ENCODE measurements at regions not wholly inside any gene's neighbourhood (a gene's known extent, or its start where the extent isn't known, plus 50 kb on each side); places are given as distances from the start of the nearest gene placed in this dataset.
"Not testable (repeated sequence)": the region's sequence is repeated elsewhere in the genome, so short reads cannot be mapped to it uniquely, and the experiment has no call there.

DNA sequence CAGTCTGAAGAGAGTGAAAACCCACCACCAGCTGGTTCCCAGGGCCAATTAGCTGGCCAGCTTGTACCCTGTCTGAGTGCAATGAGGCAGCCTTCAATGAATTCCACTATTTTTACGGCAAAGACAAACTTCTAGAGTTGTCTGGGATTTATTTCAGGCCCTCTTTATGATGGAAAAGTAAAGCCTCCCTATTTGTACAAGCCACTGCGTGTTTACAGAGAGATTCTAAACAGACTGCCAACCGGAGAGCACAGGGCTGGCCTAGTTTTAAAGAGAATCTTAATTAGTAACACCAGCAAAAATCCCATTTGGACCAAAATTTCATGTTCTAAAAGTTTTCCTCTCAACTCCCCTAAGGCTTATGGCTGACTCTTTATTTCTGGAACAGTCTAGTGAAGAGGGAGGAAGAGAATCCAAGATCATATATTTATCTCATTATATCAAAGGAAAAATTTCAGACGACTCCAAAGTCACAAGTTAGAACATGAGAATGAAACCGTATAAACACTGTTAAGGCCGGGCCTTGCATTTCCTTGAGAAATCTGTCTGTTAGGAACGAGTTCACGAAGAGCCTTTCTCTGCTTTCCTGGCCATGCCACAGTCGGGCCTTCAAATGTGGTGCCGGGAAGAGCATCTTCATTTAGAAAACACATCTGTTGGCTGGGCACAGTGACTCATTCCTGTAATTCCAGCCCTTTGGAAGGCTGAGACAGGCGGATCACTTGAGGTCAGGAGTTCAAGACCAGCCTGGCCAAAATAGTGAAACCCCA is 724.6 kb upstream of the NRP1 start:
- no peak for DNase-seq (ENCODE audit: low read depth in 1 of 2, low spot score in 1 of 2)

DNA sequence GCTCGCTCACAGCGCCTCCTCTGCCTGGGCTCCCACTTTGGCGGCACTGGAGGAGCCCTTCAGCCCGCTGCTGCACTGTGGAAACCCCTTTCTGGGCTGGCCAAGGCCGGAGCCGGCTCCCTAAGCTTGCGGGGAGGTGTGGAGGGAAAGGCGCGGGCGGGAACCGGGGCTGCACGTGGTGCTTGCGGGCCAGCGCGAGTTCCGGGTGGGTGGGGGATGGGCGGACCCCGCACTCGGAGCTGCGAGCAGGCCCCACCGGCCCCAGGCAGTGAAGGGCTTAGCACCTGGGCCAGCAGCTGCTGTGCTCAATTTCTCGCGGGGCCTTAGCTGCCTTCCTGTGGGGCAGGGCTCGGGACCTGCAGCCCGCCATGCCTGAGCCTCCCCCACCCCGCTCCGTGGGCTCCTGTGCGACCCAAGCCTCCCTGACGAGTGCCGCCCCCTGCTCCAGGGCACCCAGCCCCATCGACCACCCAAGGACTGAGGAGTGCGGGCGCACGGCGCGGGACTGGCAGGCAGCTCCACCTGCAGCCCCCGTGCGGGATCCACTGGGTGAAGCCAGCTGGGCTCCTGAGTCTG is 721.0 kb upstream of the NRP1 start:
- DNase-seq (ENCODE audit: low read depth in 1 of 2, low spot score in 1 of 2) = not testable (repeated sequence)

DNA sequence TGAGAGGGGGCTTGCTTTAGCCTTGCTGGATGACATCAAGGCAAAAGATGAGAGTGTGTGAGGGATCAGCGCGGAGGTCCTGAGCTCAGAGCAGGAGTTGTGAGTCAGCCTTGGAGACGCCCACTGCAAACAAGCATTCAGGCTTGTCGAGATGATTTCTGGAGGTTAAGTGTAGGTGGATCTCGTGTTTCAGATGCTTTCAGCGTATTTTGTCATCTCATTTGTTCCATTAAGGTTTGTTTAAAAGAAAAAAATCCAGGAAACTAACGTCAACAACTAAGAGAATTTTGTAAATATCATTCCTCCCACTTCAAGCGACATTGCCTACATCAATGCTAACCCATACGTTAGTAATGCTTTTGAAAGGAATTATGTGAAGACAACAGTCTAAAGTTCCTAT is 715.4 kb upstream of the NRP1 start:
- DNase-seq (ENCODE audit: low read depth in 1 of 2, low spot score in 1 of 2) = no peak

DNA sequence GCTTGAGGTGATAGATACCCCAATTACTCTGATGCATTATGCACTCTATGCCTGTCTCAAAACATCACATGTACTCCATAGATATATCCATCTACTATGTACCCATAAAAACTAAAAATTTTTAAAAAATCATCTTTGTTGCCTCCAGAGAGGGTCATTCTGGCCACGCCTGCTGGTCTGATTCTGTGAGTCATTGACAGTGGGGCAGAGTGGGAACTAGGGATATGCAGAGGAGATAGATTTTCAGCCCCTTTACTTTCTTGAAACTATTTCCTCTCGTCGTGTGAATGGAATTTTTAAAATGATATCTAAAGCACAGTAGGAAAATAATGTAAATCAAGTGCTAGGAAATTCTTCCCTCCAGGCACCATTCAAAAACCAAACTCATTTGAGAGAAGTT is 715.0 kb upstream of the NRP1 start:
- no peak for DNase-seq (ENCODE audit: low read depth in 1 of 2, low spot score in 1 of 2)

DNA sequence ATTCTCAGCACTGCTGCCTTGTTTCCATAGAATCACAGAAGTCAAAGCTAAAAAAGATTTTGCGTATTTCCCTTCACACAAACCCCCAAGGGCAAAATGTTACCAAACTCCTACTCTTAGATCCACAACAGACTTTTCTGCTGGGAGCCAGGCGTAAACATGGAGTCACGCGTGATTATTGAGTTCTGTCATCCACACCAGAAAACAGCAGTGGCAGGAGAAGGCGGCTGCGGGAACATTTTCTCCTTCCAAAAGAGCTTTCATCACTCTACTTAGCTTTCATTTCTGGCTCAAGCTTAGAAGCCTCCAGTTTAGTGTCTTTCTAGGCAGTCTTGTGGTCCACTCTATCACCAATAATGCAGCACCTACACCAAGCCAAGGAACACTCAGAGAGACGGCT is 712.9 kb upstream of the NRP1 start:
- DNase-seq (ENCODE audit: low read depth in 1 of 2, low spot score in 1 of 2) = no peak

DNA sequence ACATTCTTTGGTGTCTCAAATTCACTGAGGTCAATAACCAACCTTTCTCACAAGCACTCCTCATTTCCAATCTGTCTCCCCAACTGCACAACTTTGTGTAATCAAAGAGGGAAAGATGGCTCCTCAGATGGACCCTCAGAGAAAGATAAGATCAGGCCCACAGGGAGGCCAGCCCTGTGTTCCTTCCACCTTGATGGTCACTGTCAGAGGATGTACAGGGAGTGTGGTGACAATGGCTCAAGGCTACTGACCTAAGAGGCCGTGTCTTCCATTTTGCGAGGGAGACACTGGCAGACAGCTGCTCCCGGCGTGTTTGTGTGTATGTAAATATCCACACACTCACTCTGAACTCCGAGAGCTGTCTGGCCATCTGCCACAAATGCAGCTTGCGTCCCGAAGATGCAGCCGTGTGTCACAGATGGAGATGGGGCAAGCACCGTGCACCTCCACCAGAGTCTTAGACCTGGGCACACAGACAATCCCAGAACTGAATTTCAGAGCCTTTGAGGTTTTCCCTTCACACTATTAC is 712.1 kb upstream of the NRP1 start:
- DNase-seq (ENCODE audit: low read depth in 1 of 2, low spot score in 1 of 2) = no peak

DNA sequence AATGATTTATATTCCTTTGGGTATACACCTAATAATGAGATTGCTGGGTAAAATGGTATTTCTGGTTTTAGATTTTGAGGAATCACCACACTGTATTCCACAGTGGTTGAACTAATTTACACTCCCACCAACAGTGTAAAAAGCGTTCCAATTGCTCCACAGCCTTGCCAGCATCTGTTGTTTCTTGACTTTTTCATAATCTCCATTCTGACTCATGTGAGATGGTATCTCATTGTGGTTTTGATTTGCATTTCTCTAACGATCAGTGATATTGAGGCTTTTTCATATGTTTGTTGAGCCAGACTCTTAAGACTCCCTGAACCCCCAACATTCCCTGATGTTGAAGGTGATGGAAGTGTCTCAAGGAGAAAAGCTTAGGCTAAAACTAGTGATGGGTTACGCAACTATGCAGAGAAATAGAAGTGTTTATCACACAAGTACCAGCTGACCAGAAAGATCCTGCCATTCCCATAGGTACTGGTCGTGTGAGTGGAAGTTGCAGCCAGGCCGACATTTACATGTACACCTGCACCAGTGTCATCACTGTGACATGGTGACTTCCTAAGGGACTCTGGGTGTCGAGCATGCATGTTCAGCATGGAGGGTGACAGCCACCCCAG is 711.2 kb upstream of the NRP1 start:
- no peak for DNase-seq (ENCODE audit: low read depth in 1 of 2, low spot score in 1 of 2)

DNA sequence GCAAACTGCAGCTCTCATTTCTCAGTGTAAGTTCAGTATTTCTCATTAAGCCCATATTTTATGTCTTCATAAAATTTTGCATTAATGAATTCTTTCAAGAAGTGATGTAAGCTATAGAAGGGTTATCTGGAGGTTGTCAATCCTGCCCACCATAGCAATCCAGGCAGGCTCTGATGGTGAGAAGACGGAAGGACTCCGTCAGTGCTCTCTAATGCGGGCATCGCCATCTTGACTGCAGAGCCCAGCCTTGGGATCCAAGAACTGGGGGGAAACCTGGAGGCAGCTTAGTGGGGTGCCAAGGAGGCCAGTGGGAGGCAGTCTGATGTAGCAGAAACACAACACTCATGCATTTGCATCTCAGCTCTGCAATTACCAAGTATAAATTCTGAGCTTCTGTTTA is 707.4 kb upstream of the NRP1 start:
- no peak for DNase-seq (ENCODE audit: low read depth in 1 of 2, low spot score in 1 of 2)

DNA sequence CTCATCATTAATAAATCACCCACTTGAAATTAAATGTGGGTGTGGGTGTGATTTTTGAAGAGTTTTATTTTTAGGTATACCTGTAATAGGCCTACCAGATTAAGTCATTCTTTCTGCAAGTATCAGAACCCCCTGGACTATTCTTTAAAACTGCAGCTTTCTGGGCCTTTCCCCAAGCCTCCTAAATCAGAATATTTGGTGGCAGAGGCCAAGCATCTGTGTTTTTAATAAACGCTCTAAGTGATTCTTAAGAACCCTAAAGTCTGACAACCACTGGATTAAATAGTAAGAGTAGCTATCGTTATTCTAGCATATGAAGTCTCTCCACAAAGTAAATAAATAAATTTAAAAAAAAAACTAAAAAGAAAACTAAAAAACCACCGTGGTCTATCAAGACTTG is 703.0 kb upstream of the NRP1 start:
- no peak for DNase-seq (ENCODE audit: low read depth in 1 of 2, low spot score in 1 of 2)

DNA sequence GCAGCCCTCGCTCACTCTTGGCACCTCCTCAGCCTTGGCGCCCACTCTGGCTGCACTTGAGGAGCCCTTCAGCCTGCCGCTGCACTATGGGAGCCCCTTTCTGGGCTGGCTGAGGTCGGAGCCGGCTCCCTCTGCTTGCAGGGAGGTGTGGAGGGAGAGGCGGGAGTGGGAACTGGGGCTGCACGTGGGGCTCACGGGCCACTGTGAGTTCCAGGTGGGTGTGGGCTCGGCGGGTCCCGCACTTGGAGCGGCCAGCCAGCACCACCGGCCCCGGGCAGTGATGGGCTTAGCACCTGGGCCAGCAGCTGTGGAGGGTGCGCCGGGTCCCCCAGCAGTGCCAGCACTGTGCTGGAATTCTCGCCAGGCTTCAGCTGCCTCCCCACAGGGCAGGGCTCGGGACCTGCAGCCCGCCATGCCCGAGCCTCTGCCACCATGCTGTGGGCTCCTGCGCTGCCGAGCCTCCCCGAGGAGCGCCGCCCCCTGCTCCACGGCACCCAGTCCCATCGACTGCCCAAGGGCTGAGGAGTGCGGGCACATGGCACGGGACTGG is 700.8 kb upstream of the NRP1 start:
- not testable (repeated sequence) for DNase-seq (ENCODE audit: low read depth in 1 of 2, low spot score in 1 of 2)

DNA sequence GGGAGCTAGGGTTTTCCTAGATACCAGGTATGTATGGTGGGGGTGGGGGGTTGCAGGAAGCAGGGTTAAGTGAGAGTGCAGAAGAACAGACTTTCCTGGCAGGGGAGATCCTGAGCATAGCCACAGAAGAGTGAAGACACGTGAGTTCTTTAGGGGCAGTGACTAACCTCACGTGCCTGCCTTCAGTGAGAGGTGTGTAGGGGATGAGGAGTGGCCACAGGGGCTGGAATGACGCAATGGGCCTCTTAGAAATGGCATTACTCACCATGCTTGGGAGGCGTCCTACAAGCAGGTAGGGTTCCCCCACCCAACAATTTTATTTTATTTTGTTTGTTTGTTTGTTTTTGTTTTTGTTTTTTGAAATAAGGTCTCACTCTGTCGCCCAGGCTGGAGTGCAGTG is 698.6 kb upstream of the NRP1 start:
- no peak for DNase-seq (ENCODE audit: low read depth in 1 of 2, low spot score in 1 of 2)

DNA sequence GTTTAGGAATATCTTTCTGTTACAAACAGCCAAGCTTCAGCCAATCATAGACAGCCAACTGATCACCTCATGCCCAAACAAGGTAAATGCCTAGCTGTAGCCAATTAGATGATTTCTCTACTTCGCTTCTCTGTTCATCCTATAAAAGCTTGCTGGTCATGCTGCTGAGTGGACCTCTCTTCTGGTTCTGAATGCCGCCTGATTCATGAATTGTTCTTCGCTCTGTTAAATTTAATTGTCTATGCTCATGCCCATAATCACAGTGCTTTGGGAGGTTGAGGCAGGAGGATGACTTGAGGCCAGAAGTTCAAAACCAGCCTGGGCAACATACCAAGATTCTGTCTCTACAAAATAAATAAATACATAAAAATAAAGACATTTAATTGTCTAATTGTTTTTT is 698.1 kb upstream of the NRP1 start:
- DNase-seq (ENCODE audit: low read depth in 1 of 2, low spot score in 1 of 2) = no peak

DNA sequence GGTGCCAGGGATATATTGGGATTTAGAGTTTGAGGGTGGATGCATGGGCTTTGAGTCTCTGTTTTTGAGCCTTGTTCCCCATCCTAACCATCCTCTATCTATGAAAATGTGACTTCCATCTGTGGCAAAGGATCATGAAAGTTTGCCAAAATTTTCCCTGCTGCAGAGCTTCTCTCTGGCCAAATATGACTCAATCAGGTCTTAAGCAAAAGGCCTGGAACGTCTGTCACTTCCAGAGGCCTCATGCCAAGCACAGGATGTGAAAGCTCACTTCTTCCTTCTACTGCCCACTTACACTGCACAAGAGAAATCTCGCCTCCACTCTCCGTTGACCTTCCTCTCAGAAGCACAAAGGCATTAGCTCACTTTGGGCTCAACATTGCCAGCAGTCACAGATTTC is 696.9 kb upstream of the NRP1 start:
- DNase-seq (ENCODE audit: low read depth in 1 of 2, low spot score in 1 of 2) = no peak

DNA sequence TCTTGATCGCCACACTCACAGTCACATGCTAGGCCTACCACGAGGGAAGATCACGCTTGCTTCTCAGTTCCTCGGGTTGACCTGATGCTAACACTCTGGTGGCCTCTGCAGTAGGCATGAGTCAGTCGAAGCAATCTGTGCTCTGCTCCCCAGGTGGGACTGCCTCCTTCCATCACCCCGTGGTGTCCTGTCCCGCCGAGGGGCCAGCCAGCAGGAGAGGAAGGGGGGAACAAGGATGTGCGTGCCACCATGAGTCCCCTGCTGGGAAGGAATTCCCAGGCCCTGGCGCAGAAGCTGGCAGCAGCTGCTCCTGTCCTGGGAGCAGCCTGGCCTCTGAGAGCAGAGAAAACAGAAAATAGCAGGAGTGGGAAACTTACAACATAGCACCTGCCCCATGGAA is 695.0 kb upstream of the NRP1 start:
- DNase-seq (ENCODE audit: low read depth in 1 of 2, low spot score in 1 of 2) = no peak

DNA sequence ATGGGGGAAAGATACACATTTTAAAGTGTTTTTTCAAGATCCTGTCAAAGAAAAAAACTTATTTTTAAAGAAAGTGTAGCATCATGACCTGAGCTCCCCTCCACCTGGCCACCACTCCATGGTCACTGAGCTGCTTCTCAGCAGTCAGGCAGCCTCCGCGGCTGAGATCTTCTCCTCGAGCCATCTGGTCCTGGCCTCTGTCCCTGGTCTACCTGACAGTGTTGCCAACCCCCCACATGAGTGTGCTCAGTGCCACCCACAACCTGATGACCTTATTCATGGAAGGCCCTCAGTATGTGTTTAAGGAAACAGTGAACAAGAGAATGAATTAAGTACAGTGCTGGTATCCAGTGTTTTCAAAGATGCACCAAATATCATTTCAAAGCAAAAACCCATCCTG is 694.5 kb upstream of the NRP1 start:
- no peak for DNase-seq (ENCODE audit: low read depth in 1 of 2, low spot score in 1 of 2)

DNA sequence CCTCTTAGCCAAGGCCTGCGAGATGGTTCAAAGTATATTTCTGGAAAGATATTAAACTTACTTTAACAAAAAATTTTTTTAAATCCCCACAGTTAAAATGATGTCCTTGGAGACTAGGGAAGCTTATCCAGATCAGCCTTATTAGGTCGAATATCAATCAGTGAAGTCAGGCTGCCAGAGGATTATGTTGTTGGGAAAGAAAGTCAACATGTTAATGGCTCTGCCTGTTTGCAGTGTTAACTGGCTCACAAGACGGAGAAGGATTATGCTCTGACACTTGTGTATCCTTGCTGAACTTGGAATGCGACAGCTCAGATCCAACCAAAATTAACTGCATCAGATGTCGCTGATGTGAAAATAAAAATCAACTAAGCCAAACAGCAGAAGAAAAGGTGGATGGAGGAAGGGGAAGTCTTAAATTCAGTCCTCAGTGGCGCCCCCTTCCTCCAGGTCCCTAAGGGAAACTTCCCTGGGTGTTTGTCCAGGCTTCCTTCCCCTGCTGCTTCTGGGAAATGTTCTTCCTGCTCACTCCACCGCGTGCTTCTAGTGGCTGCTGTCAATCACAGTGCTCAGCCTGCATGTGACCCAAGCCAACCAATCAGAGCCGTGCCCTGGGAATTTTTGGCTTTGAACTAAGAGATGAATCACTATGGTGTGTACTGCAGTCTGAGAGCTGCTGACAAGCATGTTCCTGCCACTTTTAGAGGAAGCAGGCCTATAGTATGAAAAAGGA is 690.4 kb upstream of the NRP1 start:
- no peak for DNase-seq (ENCODE audit: low read depth in 1 of 2, low spot score in 1 of 2)

DNA sequence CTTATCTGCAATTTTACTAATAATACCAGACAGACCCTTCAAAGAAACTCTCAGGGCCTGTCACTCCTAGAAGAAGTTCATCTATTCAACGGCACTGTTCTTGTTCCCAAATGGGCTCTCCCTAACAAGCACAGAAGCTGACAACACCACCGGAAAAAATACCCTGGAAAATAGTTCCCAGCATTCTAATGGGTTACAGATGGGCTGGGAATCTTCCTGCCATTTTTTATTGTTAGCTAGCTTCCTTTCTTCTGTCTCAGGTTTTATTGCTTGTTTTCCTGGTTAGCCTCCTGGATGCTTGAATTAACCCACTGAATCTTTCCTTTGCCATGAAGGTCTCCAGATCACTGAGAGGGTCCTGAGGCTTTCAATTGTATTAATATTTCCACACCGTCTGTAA is 689.8 kb upstream of the NRP1 start:
- DNase-seq (ENCODE audit: low read depth in 1 of 2, low spot score in 1 of 2) = no peak

DNA sequence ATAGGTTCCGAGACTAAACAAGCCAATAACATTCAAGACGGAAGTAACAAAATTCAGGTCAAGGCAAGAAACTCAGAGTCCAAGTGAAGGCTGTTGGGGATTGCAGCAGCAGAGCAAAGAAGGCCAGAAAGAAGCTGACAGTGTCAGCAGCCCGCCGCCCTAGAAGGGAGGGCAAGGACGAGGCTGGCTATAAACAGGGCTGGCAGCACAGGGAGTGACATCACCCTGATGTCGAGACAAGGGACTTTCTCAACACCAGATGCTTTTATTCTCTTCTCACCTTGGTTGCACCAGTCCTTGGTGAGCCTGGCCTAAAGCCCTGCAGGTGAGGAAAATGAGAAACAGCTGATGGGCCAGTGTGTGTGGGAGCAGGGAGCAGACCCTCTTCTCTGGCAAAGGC is 687.7 kb upstream of the NRP1 start:
- DNase-seq (ENCODE audit: low read depth in 1 of 2, low spot score in 1 of 2) = no peak

DNA sequence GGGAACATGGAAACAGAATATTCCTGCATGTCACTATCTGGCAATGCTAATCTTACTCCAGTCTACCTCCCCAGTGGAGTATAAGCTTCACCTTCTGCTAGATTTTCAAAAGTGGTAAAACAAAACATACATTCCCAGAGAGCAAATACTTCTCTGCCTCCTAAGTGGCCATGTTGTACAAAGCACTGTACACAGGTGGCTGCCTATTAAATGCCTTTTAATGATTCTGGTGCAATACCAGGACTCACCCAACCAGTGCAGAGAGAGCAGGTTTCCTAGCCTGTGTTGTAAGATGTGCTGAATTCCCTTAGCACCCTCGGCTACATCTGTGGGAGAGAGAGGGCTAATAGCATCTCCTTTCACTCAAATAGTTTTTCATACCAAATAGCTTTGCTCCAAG is 684.3 kb upstream of the NRP1 start:
- no peak for DNase-seq (ENCODE audit: low read depth in 1 of 2, low spot score in 1 of 2)

DNA sequence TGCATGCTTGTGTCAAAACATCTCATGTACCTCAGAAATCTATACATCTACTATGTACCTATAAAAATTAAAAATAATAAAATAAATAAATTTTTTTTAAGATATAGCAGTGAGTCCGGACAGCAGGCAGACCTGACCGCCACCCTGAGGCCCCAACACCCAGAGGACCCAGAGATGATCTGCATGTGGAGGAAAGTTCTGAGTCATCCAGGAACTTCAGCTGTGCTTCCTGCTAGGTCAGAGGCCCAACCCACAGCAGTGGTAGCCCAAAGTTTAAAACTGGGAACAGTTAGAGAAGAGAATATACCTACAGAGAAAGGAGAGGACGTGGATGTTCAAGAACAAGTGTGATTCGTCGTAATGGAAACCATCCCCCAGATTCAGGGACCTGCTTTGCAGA is 683.7 kb upstream of the NRP1 start:
- DNase-seq (ENCODE audit: low read depth in 1 of 2, low spot score in 1 of 2) = no peak

DNA sequence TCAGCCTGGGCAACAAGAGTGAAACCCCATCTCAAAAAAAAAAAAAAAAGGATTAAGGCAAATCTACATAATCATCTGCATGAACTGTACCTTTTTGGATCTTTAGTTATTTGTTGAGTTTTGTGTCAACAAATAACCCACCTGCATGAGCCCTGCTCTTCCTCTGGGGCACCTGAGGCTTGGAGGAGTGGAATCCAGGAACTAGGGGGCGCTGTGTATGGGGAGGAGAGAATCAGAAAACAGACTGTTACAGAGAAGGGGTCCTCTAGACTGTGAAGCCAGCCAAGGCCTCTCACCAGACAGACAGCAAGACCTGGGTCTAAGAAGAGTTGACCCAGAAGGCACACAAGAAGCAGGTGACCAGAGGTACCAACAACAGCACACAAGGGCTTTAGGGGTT is 682.8 kb upstream of the NRP1 start:
- no peak for DNase-seq (ENCODE audit: low read depth in 1 of 2, low spot score in 1 of 2)

DNA sequence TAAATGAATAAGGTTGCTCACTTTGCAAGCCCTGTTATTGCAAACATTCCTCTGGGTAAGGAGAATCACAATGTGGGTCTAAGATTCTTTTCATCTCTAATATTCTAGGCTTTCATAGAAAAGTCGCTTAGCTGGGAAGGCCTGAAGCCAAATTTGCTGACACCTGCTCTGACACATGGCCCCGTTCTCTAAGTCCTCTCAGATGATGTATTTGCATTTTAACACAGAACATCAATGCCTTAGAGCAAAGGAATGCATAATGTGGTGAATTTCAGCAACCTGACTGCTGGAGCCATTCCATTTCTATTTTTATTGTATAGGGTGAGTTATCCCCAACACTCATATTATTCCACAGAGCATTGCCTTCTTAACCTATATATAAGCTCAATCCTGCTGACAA is 682.1 kb upstream of the NRP1 start:
- DNase-seq (ENCODE audit: low read depth in 1 of 2, low spot score in 1 of 2) = no peak

Measured in activated T-helper 1 cell treated with anti-CD3 and anti-CD28 coated beads, Interleukin-2, amount 50 U/mL, for 16 hours (primary cell).